ENCODE measurements at regions not wholly inside any gene's neighbourhood (a gene's known extent, or its start where the extent isn't known, plus 50 kb on each side); places are given as distances from the start of the nearest gene placed in this dataset.

DNA sequence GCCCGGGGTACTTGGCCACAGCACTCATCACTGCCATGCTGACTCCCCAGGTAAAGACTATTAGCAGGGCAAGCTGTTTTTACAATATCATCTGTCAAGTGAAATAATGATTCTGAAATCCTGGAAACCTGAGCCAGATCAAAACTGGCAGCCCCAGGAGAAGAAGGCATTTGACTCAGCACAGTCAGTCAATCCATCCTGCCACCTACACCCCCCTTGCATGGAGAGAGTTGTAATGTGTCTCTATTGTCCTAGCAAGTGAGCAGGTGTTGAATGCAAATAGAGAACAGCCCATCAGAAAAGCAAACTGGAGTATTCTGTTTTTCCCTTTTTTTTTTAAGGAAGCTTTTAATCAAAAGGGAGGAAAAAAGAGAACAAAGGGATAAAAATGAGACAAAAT lies 291.2 kb downstream of the BRINP1 start:
- Histone ChIP-seq H3K36me3 (ENCODE audit: control insufficient read depth, insufficient read depth, low read length) (no peaks in the 10 kb centered on the region), H3K4me2 (ENCODE audit: extremely low read depth, insufficient read depth, low read length) (no peak overlapping the region), H4K20me1 (ENCODE audit: control insufficient read depth, extremely low read depth, insufficient read depth, low read length) (no peaks in the 10 kb centered on the region), H3K9ac (ENCODE audit: insufficient read depth, low read length) (no peak overlapping the region), H2AFZ (ENCODE audit: low read length) (no peak overlapping the region), H3K9me3 (ENCODE audit: control insufficient read depth, insufficient read depth, low read depth, low read length) (no peaks in the 10 kb centered on the region), H3K4me3 (replicated peaks in 1 of 4; ENCODE audit: control extremely low read depth in 1 of 4, insufficient read depth in 1 of 4, low read depth in 3 of 4, low read length in 4 of 4) (no peak overlapping the region), H3K79me2 (ENCODE audit: control insufficient read depth, insufficient read depth, low read length) (no peaks in the 10 kb centered on the region), H3K27ac (ENCODE audit: insufficient read depth, low read length) (no peak overlapping the region), H3K27me3 (ENCODE audit: control insufficient read depth, insufficient read depth, low read length) (no peaks in the 10 kb centered on the region), H3K4me1 (ENCODE audit: control insufficient read depth, extremely low read depth, insufficient read depth, low read length) (no peaks in the 10 kb centered on the region)
- DNase-seq (ENCODE audit: low read depth in 2 of 2): no peak
- no peak for TF ChIP-seq CTCF (conservative IDR thresholded peaks at IDR 0.05 in 1 of 2, IDR thresholded peaks at IDR 0.05 in 1 of 2; ENCODE audit: low read depth in 1 of 2, low read length in 2 of 2)
- TF ChIP-seq EZH2 (IDR thresholded peaks at IDR 0.05; ENCODE audit: low read length, missing control alignments): no peak

DNA sequence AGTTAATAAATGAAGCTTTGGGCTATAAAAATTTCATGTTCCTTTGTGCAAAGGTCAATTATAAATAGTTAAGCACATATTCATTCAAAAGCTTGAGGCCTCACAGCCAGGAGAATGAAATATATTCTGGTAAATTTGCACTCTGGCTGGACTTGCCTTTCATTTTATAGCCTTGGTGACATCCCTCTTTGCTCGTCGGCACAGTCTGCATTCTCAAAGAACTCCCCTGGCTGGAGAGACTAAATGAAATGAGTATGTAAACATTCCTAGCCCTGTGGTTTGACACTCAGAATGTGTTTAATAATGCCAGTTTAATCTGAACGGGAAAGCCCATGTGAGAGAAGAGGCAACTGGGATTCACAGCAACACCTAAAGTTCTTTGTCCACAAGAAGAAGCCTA lies 285.6 kb downstream of the BRINP1 start:
- Histone ChIP-seq H4K20me1 (ENCODE audit: control insufficient read depth, extremely low read depth, insufficient read depth, low read length) (no peaks in the 10 kb centered on the region), H3K27ac (ENCODE audit: insufficient read depth, low read length) (no peak overlapping the region), H3K4me1 (ENCODE audit: control insufficient read depth, extremely low read depth, insufficient read depth, low read length) (no peaks in the 10 kb centered on the region), H3K79me2 (ENCODE audit: control insufficient read depth, insufficient read depth, low read length) (no peaks in the 10 kb centered on the region), H3K27me3 (ENCODE audit: control insufficient read depth, insufficient read depth, low read length) (no peaks in the 10 kb centered on the region), H3K9ac (ENCODE audit: insufficient read depth, low read length) (no peak overlapping the region), H3K4me2 (ENCODE audit: extremely low read depth, insufficient read depth, low read length) (no peak overlapping the region), H3K36me3 (ENCODE audit: control insufficient read depth, insufficient read depth, low read length) (no peaks in the 10 kb centered on the region), H3K4me3 (replicated peaks in 1 of 4; ENCODE audit: control extremely low read depth in 1 of 4, insufficient read depth in 1 of 4, low read depth in 3 of 4, low read length in 4 of 4) (no peak overlapping the region), H2AFZ (ENCODE audit: low read length) (no peak overlapping the region), H3K9me3 (ENCODE audit: control insufficient read depth, insufficient read depth, low read depth, low read length) (no peaks in the 10 kb centered on the region)
- TF ChIP-seq EZH2 (IDR thresholded peaks at IDR 0.05; ENCODE audit: low read length, missing control alignments) (no peak), CTCF (conservative IDR thresholded peaks at IDR 0.05 in 1 of 2, IDR thresholded peaks at IDR 0.05 in 1 of 2; ENCODE audit: low read depth in 1 of 2, low read length in 2 of 2) (no peak)
- DNase-seq (ENCODE audit: low read depth in 2 of 2): no peak

- no peaks in the 10 kb centered on the region for H4K20me1 ChIP-seq (ENCODE audit: control insufficient read depth, extremely low read depth, insufficient read depth, low read length)
- H3K27ac ChIP-seq (ENCODE audit: insufficient read depth, low read length): no peak overlapping the region
- DNase-seq (ENCODE audit: low read depth in 2 of 2): no peak
- H3K9me3 ChIP-seq (ENCODE audit: control insufficient read depth, insufficient read depth, low read depth, low read length): no peaks in the 10 kb centered on the region
- no peaks in the 10 kb centered on the region for H3K79me2 ChIP-seq (ENCODE audit: control insufficient read depth, insufficient read depth, low read length)
- H3K9ac ChIP-seq (ENCODE audit: insufficient read depth, low read length): no peak overlapping the region
- H3K27me3 ChIP-seq (ENCODE audit: control insufficient read depth, insufficient read depth, low read length): no peaks in the 10 kb centered on the region
- no peak overlapping the region for H3K4me2 ChIP-seq (ENCODE audit: extremely low read depth, insufficient read depth, low read length)
- H3K36me3 ChIP-seq (ENCODE audit: control insufficient read depth, insufficient read depth, low read length): no peaks in the 10 kb centered on the region
- no peak overlapping the region for H3K4me3 ChIP-seq (replicated peaks in 1 of 4; ENCODE audit: control extremely low read depth in 1 of 4, insufficient read depth in 1 of 4, low read depth in 3 of 4, low read length in 4 of 4)
- H3K4me1 ChIP-seq (ENCODE audit: control insufficient read depth, extremely low read depth, insufficient read depth, low read length): no peaks in the 10 kb centered on the region
- TF ChIP-seq EZH2 (IDR thresholded peaks at IDR 0.05; ENCODE audit: low read length, missing control alignments): no peak
- TF ChIP-seq CTCF (conservative IDR thresholded peaks at IDR 0.05 in 1 of 2, IDR thresholded peaks at IDR 0.05 in 1 of 2; ENCODE audit: low read depth in 1 of 2, low read length in 2 of 2): no peak
- H2AFZ ChIP-seq (ENCODE audit: low read length): no peak overlapping the region
Observed at GRCh38 chr9:119086590-119086989, 282.6 kb downstream of the BRINP1 start.
